D721Med (cell line): ENCODE measurements at regions not wholly inside any gene's neighbourhood (a gene's known extent, or its start where the extent isn't known, plus 50 kb on each side); places are given as distances from the start of the nearest gene placed in this dataset.

Experiments
- DNase-seq: peaks from one replicate; pipeline ENCODE4 v3.0.0; 2011; ENCODE audit warnings: low spot score; ENCODE audit not compliant: insufficient read length
- FAIRE-seq: peaks from 2 replicates; lab custom pipeline; 2011; peaks lifted over from hg19 to GRCh38; lab: Jason Lieb, UNC
- TF ChIP-seq, protein P1 (sequence below): IDR thresholded peaks from 2 replicates; pipeline ENCODE4 v1.5.1; 2012; ENCODE audit warnings: mild to moderate bottlenecking, control low read depth; ENCODE audit not compliant: insufficient read depth; ENCODE audit errors: missing control alignments

GRCh38 chr15:96038131-96038530 is 292.4 kb upstream of the NR2F2 start:
- FAIRE-seq, result no peak
- DNase-seq, result no peak
- TF ChIP-seq, protein P1, sequence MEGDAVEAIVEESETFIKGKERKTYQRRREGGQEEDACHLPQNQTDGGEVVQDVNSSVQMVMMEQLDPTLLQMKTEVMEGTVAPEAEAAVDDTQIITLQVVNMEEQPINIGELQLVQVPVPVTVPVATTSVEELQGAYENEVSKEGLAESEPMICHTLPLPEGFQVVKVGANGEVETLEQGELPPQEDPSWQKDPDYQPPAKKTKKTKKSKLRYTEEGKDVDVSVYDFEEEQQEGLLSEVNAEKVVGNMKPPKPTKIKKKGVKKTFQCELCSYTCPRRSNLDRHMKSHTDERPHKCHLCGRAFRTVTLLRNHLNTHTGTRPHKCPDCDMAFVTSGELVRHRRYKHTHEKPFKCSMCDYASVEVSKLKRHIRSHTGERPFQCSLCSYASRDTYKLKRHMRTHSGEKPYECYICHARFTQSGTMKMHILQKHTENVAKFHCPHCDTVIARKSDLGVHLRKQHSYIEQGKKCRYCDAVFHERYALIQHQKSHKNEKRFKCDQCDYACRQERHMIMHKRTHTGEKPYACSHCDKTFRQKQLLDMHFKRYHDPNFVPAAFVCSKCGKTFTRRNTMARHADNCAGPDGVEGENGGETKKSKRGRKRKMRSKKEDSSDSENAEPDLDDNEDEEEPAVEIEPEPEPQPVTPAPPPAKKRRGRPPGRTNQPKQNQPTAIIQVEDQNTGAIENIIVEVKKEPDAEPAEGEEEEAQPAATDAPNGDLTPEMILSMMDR, result no peak

- TF ChIP-seq, protein P1, result no peak
- DNase-seq, result no peak
- no peak for FAIRE-seq
Observed at GRCh38 chr15:96038650-96039049, 291.9 kb upstream of the NR2F2 start.

- TF ChIP-seq, protein P1, result no peak
- DNase-seq (no peak), FAIRE-seq (no peak)
Observed at GRCh38 chr15:96041982-96042733, 288.3 kb upstream of the NR2F2 start.

DNA sequence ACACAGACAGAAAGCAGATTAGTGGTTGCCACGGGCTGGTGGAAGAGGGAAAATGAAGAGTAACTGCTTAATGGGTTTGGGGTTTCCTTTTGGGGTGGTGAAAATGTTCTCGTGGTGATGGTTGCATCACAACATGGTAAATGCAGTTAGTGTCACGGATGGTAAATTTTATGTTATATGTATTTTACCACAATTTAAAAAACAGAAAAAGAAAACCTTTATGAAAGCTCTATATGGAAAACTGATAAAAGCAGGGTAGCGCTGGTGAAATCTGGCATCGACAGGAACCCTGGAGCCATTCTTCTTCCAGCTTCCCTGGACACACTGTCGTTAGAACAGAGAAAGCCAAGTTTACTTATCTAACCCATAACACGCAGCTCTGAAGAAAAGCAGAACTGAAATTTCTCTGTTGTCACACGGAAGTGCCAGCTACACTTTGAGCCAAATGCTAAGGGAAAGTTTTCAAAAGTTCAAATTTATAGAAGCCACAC is 287.7 kb upstream of the NR2F2 start:
- DNase-seq (no peak), FAIRE-seq (no peak)
- TF ChIP-seq, protein P1, result no peak

GRCh38 chr15:96043591-96044171 is 286.8 kb upstream of the NR2F2 start:
- DNase-seq, result no peak
- FAIRE-seq, result no peak
- TF ChIP-seq, protein P1, result no peak

GRCh38 chr15:96046620-96047240 is 283.8 kb upstream of the NR2F2 start:
- DNase-seq (no peak), FAIRE-seq (no peak)
- TF ChIP-seq, protein P1, result no peak
